ENCODE measurements at regions not wholly inside any gene's neighbourhood (a gene's known extent, or its start where the extent isn't known, plus 50 kb on each side); places are given as distances from the start of the nearest gene placed in this dataset.

DNA sequence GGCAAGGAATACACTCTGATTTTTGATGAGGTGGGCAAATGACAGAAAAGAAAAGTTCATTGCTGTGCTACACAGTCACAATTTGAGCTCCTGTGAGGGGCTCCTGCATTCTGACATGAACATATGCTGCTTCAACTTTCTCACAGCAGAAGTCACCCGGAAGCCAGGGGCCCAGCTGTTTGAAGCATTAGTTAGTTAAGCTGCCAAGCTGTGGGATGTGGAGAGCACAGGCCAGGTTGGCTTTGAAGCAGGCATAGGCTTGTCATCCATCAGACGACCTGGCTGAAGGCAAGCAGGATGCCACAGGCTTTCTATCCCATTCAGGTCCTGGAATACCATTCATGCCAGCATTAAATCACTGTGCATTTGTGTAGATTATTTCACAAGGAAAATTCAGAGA is 63.1 kb downstream of the MTNR1B start:
- CTCF ChIA-PET: no interaction called here
- Mint-ChIP-seq H3K27me3 (peaks cover 10% of the 10 kb centered on the region), H3K4me1 (ENCODE audit: low read depth) (no peaks in the 10 kb centered on the region), H3K36me3 (ENCODE audit: low read depth) (no peaks in the 10 kb centered on the region), H3K9me3 (no peaks in the 10 kb centered on the region), H3K4me3 (no peak overlapping the region), H3K27ac (no peak overlapping the region)
- intact Hi-C loops (cut with micrococcal nuclease): no loop called here
- POLR2A ChIA-PET: no interaction called here
- TF ChIP-seq, protein P1, sequence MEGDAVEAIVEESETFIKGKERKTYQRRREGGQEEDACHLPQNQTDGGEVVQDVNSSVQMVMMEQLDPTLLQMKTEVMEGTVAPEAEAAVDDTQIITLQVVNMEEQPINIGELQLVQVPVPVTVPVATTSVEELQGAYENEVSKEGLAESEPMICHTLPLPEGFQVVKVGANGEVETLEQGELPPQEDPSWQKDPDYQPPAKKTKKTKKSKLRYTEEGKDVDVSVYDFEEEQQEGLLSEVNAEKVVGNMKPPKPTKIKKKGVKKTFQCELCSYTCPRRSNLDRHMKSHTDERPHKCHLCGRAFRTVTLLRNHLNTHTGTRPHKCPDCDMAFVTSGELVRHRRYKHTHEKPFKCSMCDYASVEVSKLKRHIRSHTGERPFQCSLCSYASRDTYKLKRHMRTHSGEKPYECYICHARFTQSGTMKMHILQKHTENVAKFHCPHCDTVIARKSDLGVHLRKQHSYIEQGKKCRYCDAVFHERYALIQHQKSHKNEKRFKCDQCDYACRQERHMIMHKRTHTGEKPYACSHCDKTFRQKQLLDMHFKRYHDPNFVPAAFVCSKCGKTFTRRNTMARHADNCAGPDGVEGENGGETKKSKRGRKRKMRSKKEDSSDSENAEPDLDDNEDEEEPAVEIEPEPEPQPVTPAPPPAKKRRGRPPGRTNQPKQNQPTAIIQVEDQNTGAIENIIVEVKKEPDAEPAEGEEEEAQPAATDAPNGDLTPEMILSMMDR (IDR thresholded peaks at IDR 0.05): no peak
- ATAC-seq: no peak
- DNase-seq: no peak

DNA sequence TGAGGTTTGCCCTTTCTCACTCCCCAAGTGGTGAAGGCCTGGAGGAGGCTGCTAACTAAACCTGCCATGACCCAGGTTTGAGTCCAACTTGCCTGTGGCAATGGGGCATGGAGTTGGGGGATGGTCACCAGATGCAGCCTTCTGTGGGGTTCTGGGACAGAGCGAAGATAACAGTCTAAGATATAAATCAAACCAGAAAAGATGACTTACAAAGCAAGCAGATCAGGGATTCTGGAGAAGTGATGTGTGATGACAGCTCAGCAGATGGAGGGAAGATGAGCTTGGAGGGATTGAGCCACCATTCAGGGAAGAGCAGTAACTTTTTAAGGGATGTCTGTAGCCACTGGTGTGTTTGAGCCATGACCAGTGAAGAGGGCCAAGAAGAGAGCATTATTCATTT is 63.6 kb downstream of the MTNR1B start:
- TF ChIP-seq, protein P1 (IDR thresholded peaks at IDR 0.05): no peak
- no peaks in the 10 kb centered on the region for H3K9me3 Mint-ChIP-seq
- H3K4me1 Mint-ChIP-seq (ENCODE audit: low read depth): no peaks in the 10 kb centered on the region
- H3K36me3 Mint-ChIP-seq (ENCODE audit: low read depth): no peaks in the 10 kb centered on the region
- DNase-seq (no peak), ATAC-seq (no peak)
- no peak overlapping the region for H3K27ac Mint-ChIP-seq
- intact Hi-C loops (cut with micrococcal nuclease): no loop called here
- POLR2A ChIA-PET: no interaction called here
- H3K27me3 Mint-ChIP-seq: peaks cover 10% of the 10 kb centered on the region
- CTCF ChIA-PET: no interaction called here
- H3K4me3 Mint-ChIP-seq: no peak overlapping the region

DNA sequence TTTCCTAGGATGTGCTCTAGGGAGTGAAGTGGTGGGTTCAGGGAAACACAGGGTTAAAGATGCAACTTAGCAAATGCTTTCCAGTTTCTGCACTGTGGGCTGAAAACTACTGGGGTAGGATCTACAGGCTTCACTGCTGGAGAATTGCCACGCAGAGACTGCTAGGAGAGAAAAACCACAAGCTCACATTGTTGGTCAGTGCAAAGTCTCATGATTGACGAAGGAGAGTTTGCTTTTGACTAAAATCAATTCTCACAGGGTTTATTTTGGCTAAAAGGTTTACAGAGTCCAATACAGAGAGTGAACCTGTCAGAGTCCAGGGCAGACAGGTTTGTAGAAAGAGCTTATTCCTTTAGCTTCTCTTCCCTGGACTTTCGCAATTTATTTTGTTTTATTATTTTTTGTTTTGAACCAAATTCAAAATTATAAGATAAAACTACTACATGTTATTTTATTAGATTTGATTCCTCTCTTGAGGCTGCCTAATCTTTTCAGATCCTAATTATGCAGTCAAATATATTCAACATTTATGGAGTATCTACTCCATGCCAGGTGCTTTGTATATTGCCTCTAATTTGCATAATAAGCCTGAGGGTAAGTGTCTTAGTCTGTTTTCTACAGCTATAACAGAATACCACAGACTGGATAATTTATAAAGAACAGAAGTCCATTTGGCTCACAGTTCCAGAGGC is 64.7 kb downstream of the MTNR1B start:
- Mint-ChIP-seq H3K27me3 (peaks cover 10% of the 10 kb centered on the region), H3K36me3 (ENCODE audit: low read depth) (no peaks in the 10 kb centered on the region), H3K9me3 (no peaks in the 10 kb centered on the region), H3K4me3 (no peak overlapping the region), H3K4me1 (ENCODE audit: low read depth) (no peaks in the 10 kb centered on the region), H3K27ac (no peak overlapping the region)
- DNase-seq: no peak
- ChIA-PET CTCF (no interaction called here), POLR2A (interaction anchor here (0.7 kb wide), 1 partner anchor 201 kb away, joined by 3 read pairs; no protein-coding TSS in a partner anchor)
- TF ChIP-seq, protein P1 (IDR thresholded peaks at IDR 0.05): no peak
- intact Hi-C loops (cut with micrococcal nuclease): no loop called here
- no peak for ATAC-seq

DNA sequence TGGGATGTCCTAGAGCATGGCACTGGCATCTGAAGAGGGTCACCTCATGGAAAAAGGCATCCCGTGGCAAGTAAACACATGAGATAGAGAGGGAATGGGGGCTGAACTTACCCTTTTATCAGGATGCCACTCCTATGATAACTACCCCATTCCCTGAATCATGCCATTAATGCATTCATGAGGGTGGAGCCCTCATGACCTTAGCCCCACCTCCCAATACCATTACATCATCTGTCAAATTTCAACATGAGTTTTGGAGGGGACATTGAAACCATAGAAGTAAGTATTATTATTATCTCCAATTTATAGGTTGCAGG is 65.2 kb downstream of the MTNR1B start:
- peaks cover 12% of the 10 kb centered on the region for H3K27me3 Mint-ChIP-seq
- TF ChIP-seq, protein P1 (IDR thresholded peaks at IDR 0.05): no peak
- H3K9me3 Mint-ChIP-seq: no peaks in the 10 kb centered on the region
- intact Hi-C loops (cut with micrococcal nuclease): no loop called here
- ATAC-seq: no peak
- no peak for DNase-seq
- no peak overlapping the region for H3K4me3 Mint-ChIP-seq
- no peak overlapping the region for H3K27ac Mint-ChIP-seq
- ChIA-PET CTCF (no interaction called here), POLR2A (no interaction called here)
- no peaks in the 10 kb centered on the region for H3K36me3 Mint-ChIP-seq (ENCODE audit: low read depth)
- H3K4me1 Mint-ChIP-seq (ENCODE audit: low read depth): no peaks in the 10 kb centered on the region

DNA sequence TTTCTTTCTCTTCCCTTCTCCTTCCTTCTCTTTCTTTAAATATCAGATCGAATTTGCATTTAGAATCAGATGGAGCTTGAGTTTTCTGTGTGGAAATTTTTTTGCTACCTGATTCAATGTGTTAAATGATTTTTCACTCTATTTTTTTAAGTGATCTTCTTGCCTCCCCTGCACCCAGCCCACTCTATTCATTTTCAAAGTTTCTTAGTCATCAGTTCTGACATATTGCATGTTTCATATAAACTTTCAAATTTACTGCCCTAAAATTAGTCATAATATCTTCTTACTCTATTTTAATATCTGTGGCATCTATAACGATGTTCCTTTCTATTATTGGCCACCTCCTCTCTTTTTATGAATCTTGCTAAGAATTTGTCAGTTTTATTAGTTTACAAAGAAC is 69.1 kb downstream of the MTNR1B start:
- H3K4me3 Mint-ChIP-seq: no peak overlapping the region
- DNase-seq (no peak), ATAC-seq (no peak)
- H3K27me3 Mint-ChIP-seq: peaks cover 11% of the 10 kb centered on the region
- no peaks in the 10 kb centered on the region for H3K36me3 Mint-ChIP-seq (ENCODE audit: low read depth)
- TF ChIP-seq, protein P1 (IDR thresholded peaks at IDR 0.05): no peak
- intact Hi-C loops (cut with micrococcal nuclease): no loop called here
- CTCF ChIA-PET: no interaction called here
- no peak overlapping the region for H3K27ac Mint-ChIP-seq
- peaks cover 2% of the 10 kb centered on the region for H3K9me3 Mint-ChIP-seq
- POLR2A ChIA-PET: no interaction called here
- no peaks in the 10 kb centered on the region for H3K4me1 Mint-ChIP-seq (ENCODE audit: low read depth)
